ENCODE measurements at regions not wholly inside any gene's neighbourhood (a gene's known extent, or its start where the extent isn't known, plus 50 kb on each side); places are given as distances from the start of the nearest gene placed in this dataset.

DNA sequence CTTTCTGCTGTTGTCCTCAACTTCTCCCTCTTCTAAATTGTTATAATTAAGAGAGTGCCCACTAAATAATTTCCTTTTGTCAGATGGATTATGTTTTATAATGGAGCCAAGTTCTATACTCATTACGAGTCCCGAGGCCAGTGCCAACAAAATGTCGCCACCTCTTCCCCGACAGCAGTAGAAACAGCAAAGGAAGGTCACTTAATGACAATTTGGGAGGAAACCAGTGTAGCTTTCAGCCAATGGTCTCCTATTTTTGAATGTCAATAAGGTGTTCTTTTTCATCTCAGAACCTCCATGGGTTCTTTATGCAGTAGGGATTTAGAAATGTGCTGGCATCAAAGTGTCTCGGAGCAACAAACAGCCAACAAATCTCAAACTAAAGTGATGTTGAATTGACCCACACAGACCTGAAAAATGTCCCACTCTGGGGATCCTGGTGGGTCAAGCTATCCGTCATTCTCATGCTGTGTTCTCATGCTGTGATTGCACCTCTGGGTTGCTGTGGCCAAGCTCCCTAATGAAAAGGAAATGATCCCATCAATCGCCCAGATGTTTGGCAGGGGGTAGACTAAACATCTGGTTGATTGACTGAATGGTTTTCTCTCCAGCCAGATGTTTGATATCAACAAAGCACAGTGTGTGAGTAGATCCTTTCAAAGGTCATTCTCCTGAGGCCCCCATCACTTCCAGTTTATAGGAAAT, 291.9 kb downstream of the DMAC1 start:
- TF ChIP-seq CTCF (IDR thresholded peaks at IDR 0.05) (no peak), POLR2A (IDR thresholded peaks at IDR 0.05) (no peak)
- H3K4me3 ChIP-seq, result no peak overlapping the region
- WGBS (ENCODE audit: insufficient coverage, low coverage, low lambda C conversion rate, missing lambda C conversion rate), result 54% methylated on average over 6 of the region's 7 CpGs
- H3K9me3 ChIP-seq, result no peaks in the 10 kb centered on the region
- intact Hi-C loops (cut with DNase I), result no loop called here
- H3K27me3 ChIP-seq, result no peaks in the 10 kb centered on the region
- no peak overlapping the region for H3K27ac ChIP-seq
- ATAC-seq (no peak), DNase-seq (no peak)
- H3K36me3 ChIP-seq, result no peaks in the 10 kb centered on the region
- H3K4me1 ChIP-seq, result no peaks in the 10 kb centered on the region

DNA sequence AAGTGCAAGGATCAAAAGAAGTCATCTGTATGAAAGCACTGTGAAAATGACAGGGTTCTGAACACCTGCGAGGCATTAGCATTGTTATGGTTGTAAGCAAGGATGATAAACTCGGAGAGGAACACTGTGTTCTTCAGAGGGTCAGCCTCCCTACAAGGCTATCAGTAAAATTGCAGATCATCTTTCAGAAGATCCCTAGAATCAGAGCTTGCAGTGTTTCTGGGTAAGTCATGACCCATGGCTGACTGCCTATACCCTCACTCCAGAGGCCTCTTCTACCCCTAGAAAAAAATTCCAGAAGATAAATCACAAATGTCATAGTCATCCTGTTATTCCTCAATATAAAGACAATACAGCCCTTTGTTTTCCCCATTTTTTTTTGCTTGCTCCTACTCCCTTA, 292.6 kb downstream of the DMAC1 start:
- ATAC-seq (no peak), DNase-seq (no peak)
- Histone ChIP-seq H3K4me3 (no peak overlapping the region), H3K9me3 (no peaks in the 10 kb centered on the region), H3K36me3 (no peaks in the 10 kb centered on the region), H3K27ac (no peak overlapping the region), H3K27me3 (no peaks in the 10 kb centered on the region), H3K4me1 (no peaks in the 10 kb centered on the region)
- intact Hi-C loops (cut with DNase I), result no loop called here
- WGBS (ENCODE audit: insufficient coverage, low coverage, low lambda C conversion rate, missing lambda C conversion rate), result 51% methylated on average over 2 of the region's 2 CpGs
- TF ChIP-seq CTCF (IDR thresholded peaks at IDR 0.05), result no peak
- TF ChIP-seq POLR2A (IDR thresholded peaks at IDR 0.05), result no peak

DNA sequence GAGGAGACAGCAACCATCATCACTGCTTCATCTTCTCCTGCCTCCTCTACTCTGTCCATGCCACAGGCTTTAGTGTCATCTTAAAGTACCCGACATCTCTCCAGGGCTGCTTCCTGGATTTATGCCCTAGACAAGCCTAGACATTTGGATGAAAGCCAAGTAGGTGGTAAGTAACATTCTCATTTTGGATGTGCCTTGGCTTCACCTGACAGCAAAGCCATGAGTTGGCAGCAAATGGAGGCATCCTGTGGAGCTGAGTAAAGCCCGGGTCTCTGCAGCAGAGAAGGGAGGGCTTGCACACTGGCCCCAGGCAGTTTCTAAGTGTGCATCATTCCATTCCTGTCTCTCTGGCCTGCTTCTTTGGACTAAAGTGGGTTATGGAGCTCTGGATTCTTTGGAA, 299.1 kb downstream of the DMAC1 start:
- Histone ChIP-seq H3K4me3 (no peak overlapping the region), H3K27me3 (no peaks in the 10 kb centered on the region), H3K36me3 (no peaks in the 10 kb centered on the region), H3K27ac (no peak overlapping the region), H3K9me3 (no peaks in the 10 kb centered on the region), H3K4me1 (no peaks in the 10 kb centered on the region)
- no peak for ATAC-seq
- 50% methylated on average over 1 of the region's 2 CpGs for WGBS (ENCODE audit: insufficient coverage, low coverage, low lambda C conversion rate, missing lambda C conversion rate)
- TF ChIP-seq CTCF (IDR thresholded peaks at IDR 0.05) (no peak), POLR2A (IDR thresholded peaks at IDR 0.05) (no peak)
- DNase-seq, result no peak
- intact Hi-C loops (cut with DNase I), result no loop called here

- intact Hi-C loops (cut with DNase I), result no loop called here
- TF ChIP-seq CTCF (IDR thresholded peaks at IDR 0.05) (no peak), POLR2A (IDR thresholded peaks at IDR 0.05) (no peak)
Observed at GRCh38 chr9:7491641-7492040, 307.9 kb downstream of the DMAC1 start.

More at GRCh38 chr9:7491641-7492040, 307.9 kb downstream of the DMAC1 start:
- 60% methylated on average over 2 of the region's 2 CpGs for WGBS (ENCODE audit: insufficient coverage, low coverage, low lambda C conversion rate, missing lambda C conversion rate)
- no peak overlapping the region for H3K27ac ChIP-seq
- DNase-seq (no peak), ATAC-seq (no peak)
- H3K9me3 ChIP-seq, result no peaks in the 10 kb centered on the region
- no peak overlapping the region for H3K4me3 ChIP-seq
- H3K27me3 ChIP-seq, result no peaks in the 10 kb centered on the region
- H3K4me1 ChIP-seq, result peaks cover 0 to 21% (median 0%) of the 10 kb centered on the region in 4 donors
- H3K36me3 ChIP-seq, result no peaks in the 10 kb centered on the region

Data from right lobe of liver (tissue), 6 donors.